OCI-LY1 (cell line): ENCODE measurements at regions not wholly inside any gene's neighbourhood (a gene's known extent, or its start where the extent isn't known, plus 50 kb on each side); places are given as distances from the start of the nearest gene placed in this dataset.

Experiments used
- EZH2 ChIP-seq: fragments of 200-600 bp; sonication (generic), shearing (Covaris generic); IDR thresholded peaks from 2 replicates; pipeline ENCODE4 v1.8.0; 2017; ENCODE audit warnings: borderline replicate concordance, mixed run types, mild to moderate bottlenecking, antibody characterized with exemption, low read length, moderate library complexity, mixed read lengths
- TF ChIP-seq, protein P1 (sequence below): fragments of 200-600 bp; sonication (generic), shearing (Covaris generic); IDR thresholded peaks from 2 replicates; pipeline ENCODE4 v1.5.1; 2017; ENCODE audit warnings: mild to moderate bottlenecking, antibody characterized with exemption, low read length, moderate library complexity, mixed read lengths

DNA sequence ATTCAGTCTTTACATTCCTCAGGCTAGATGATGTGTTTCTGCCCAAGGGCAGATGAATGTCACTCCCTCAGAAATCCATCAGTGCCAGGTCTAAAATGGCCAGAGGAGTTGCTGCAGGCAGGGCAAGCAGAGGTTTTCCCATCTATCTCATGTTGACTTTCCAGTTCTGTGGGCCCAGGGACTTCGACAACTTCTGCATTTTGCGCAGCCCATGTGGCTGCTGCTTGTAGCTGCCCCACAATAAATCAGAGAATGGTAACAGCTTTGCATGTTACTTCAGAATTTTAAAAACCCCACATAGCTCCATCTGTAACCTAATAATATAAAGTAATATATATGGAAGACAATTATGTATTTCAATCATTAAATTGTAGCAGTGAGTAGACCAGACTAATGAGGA lies 1367.7 kb upstream of the AGA start:
- no peak for TF ChIP-seq EZH2
- TF ChIP-seq, protein P1, sequence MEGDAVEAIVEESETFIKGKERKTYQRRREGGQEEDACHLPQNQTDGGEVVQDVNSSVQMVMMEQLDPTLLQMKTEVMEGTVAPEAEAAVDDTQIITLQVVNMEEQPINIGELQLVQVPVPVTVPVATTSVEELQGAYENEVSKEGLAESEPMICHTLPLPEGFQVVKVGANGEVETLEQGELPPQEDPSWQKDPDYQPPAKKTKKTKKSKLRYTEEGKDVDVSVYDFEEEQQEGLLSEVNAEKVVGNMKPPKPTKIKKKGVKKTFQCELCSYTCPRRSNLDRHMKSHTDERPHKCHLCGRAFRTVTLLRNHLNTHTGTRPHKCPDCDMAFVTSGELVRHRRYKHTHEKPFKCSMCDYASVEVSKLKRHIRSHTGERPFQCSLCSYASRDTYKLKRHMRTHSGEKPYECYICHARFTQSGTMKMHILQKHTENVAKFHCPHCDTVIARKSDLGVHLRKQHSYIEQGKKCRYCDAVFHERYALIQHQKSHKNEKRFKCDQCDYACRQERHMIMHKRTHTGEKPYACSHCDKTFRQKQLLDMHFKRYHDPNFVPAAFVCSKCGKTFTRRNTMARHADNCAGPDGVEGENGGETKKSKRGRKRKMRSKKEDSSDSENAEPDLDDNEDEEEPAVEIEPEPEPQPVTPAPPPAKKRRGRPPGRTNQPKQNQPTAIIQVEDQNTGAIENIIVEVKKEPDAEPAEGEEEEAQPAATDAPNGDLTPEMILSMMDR = no peak
